Stimulated activated CD8-positive, alpha-beta memory T cell treated with anti-CD3 and anti-CD28 coated beads, Interleukin-4, amount 100 ng/mL, for 4 hours (primary cell): ENCODE measurements at regions not wholly inside any gene's neighbourhood (a gene's known extent, or its start where the extent isn't known, plus 50 kb on each side); places are given as distances from the start of the nearest gene placed in this dataset.

Experiments
- DNase-seq, 2 donors: peaks; one replicate each; pipeline ENCODE4 v3.0.0-alpha.2; 2020; ENCODE audit warnings: low read depth in 2 of 2, low spot score in 1 of 2

- DNase-seq = no peak
These were observed 739.2 kb upstream of the NR2F2 start for GRCh38 chr15:95591270-95591669.

- DNase-seq = no peak
These were observed 738.6 kb upstream of the NR2F2 start for GRCh38 chr15:95591886-95592285.

- no peak for DNase-seq
These were observed 736.0 kb upstream of the NR2F2 start for GRCh38 chr15:95594496-95594895.

- DNase-seq = no peak
These were observed 734.7 kb upstream of the NR2F2 start for GRCh38 chr15:95595759-95596158.

- DNase-seq = no peak
These were observed 734.0 kb upstream of the NR2F2 start for GRCh38 chr15:95596496-95596895.

- DNase-seq = no peak
These were observed 732.1 kb upstream of the NR2F2 start for GRCh38 chr15:95598251-95598855.

- DNase-seq = no peak
These were observed 730.1 kb upstream of the NR2F2 start for GRCh38 chr15:95600367-95600766.

- DNase-seq = no peak
These were observed 729.6 kb upstream of the NR2F2 start for GRCh38 chr15:95600884-95601283.

- DNase-seq = no peak
These were observed 729.0 kb upstream of the NR2F2 start for GRCh38 chr15:95601525-95601924.

- DNase-seq = no peak
These were observed 726.7 kb upstream of the NR2F2 start for GRCh38 chr15:95603802-95604201.

GRCh38 chr15:95604634-95605036 lies 725.9 kb upstream of the NR2F2 start:
- no peak for DNase-seq

- no peak for DNase-seq
These were observed 725.4 kb upstream of the NR2F2 start for GRCh38 chr15:95605098-95605497.

- DNase-seq = no peak
These were observed 723.9 kb upstream of the NR2F2 start for GRCh38 chr15:95606551-95606950.

GRCh38 chr15:95608371-95608770 lies 722.1 kb upstream of the NR2F2 start:
- DNase-seq = no peak

GRCh38 chr15:95609096-95609495 lies 721.4 kb upstream of the NR2F2 start:
- DNase-seq = no peak

- DNase-seq = no peak
These were observed 719.6 kb upstream of the NR2F2 start for GRCh38 chr15:95610945-95611344.

- no peak for DNase-seq
These were observed 715.1 kb upstream of the NR2F2 start for GRCh38 chr15:95615436-95615835.

GRCh38 chr15:95616306-95616705 lies 714.2 kb upstream of the NR2F2 start:
- DNase-seq = no peak

GRCh38 chr15:95620934-95621579 lies 709.4 kb upstream of the NR2F2 start:
- DNase-seq = no peak

GRCh38 chr15:95622843-95623242 lies 707.7 kb upstream of the NR2F2 start:
- no peak for DNase-seq

- no peak for DNase-seq
These were observed 706.4 kb upstream of the NR2F2 start for GRCh38 chr15:95624100-95624499.

GRCh38 chr15:95624616-95625361 lies 705.7 kb upstream of the NR2F2 start:
- no peak for DNase-seq
